ENCODE measurements at regions not wholly inside any gene's neighbourhood (a gene's known extent, or its start where the extent isn't known, plus 50 kb on each side); places are given as distances from the start of the nearest gene placed in this dataset.

DNA sequence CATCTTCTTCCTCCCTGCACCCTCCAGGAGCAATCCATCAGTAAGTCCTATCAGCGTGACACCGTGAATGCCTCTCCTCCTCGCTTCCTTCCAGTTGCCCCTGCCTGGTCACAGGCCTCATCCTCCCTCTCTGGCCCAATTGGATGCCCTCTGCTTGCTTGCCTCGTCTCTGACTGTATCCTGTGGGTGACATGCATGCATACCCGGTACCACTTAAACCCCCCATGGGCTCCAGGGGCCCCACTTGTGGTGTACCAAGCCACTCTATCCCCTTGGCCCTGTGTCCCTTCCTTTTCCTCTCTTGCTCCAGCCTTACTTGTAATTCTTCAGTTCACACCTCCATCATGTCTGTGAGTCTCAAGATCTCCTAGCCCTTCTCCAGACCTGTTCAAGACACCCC lies 106.0 kb upstream of the RTL1 start:
- no peak for DNase-seq (ENCODE audit: low spot score)
- Histone ChIP-seq H3K79me2 (replicated peaks; ENCODE audit: insufficient read depth) (no peaks in the 10 kb centered on the region), H3K4me1 (ENCODE audit: insufficient read depth) (no peaks in the 10 kb centered on the region; the same call in 1 of the 2 replicates), H3K36me3 (ENCODE audit: insufficient read depth) (no peaks in the 10 kb centered on the region), H3K4me2 (no peak overlapping the region), H2AFZ (no peak overlapping the region), H4K20me1 (replicated peaks; ENCODE audit: insufficient read depth) (no peaks in the 10 kb centered on the region), H3K27ac (ENCODE audit: low read depth) (no peak overlapping the region), H3K4me3 (no peak overlapping the region), H3K27me3 (ENCODE audit: insufficient read depth) (no peaks in the 10 kb centered on the region), H3K9me2 (ENCODE audit: insufficient read depth) (0 out of 2 replicates have a peak, but pooled peaks cover 4% of the 10 kb centered on the region), H3F3A (replicated peaks; ENCODE audit: low read depth) (no peaks in the 10 kb centered on the region)
- H3K9me3 Mint-ChIP-seq, result peaks cover 7% of the 10 kb centered on the region; the same call in 1 of the 3 replicates
- H3K4me1 Mint-ChIP-seq, result peaks cover 8% of the 10 kb centered on the region; the same call in 2 of the 3 replicates
- peaks cover 4% of the 10 kb centered on the region; the same call in 2 of the 3 replicates for H3K36me3 Mint-ChIP-seq (ENCODE audit: low read depth)
- H3K4me3 Mint-ChIP-seq, result no peak overlapping the region
- TF ChIP-seq POLR2AphosphoS5 (IDR thresholded peaks at IDR 0.05; ENCODE audit: low read depth) (no peak), ZNF331 (CRISPR knock-in tag; IDR thresholded peaks at IDR 0.05; ENCODE audit: low read depth) (no peak), EZH2 (IDR thresholded peaks at IDR 0.05; ENCODE audit: low read depth, unreplicated experiment) (no peak), NANOG (IDR thresholded peaks at IDR 0.05; ENCODE audit: borderline replicate concordance) (no peak), CREB1 (CRISPR knock-in tag; IDR thresholded peaks at IDR 0.05; ENCODE audit: low read depth) (no peak), EZH2phosphoT487 (IDR thresholded peaks at IDR 0.05; ENCODE audit: unreplicated experiment) (no peak), STAT1 (IDR thresholded peaks at IDR 0.05; ENCODE audit: unreplicated experiment) (no peak), ZNF114 (CRISPR knock-in tag; IDR thresholded peaks at IDR 0.05) (no peak), JUNB (IDR thresholded peaks at IDR 0.05; ENCODE audit: unreplicated experiment) (no peak)
- TF ChIP-seq, protein P1, sequence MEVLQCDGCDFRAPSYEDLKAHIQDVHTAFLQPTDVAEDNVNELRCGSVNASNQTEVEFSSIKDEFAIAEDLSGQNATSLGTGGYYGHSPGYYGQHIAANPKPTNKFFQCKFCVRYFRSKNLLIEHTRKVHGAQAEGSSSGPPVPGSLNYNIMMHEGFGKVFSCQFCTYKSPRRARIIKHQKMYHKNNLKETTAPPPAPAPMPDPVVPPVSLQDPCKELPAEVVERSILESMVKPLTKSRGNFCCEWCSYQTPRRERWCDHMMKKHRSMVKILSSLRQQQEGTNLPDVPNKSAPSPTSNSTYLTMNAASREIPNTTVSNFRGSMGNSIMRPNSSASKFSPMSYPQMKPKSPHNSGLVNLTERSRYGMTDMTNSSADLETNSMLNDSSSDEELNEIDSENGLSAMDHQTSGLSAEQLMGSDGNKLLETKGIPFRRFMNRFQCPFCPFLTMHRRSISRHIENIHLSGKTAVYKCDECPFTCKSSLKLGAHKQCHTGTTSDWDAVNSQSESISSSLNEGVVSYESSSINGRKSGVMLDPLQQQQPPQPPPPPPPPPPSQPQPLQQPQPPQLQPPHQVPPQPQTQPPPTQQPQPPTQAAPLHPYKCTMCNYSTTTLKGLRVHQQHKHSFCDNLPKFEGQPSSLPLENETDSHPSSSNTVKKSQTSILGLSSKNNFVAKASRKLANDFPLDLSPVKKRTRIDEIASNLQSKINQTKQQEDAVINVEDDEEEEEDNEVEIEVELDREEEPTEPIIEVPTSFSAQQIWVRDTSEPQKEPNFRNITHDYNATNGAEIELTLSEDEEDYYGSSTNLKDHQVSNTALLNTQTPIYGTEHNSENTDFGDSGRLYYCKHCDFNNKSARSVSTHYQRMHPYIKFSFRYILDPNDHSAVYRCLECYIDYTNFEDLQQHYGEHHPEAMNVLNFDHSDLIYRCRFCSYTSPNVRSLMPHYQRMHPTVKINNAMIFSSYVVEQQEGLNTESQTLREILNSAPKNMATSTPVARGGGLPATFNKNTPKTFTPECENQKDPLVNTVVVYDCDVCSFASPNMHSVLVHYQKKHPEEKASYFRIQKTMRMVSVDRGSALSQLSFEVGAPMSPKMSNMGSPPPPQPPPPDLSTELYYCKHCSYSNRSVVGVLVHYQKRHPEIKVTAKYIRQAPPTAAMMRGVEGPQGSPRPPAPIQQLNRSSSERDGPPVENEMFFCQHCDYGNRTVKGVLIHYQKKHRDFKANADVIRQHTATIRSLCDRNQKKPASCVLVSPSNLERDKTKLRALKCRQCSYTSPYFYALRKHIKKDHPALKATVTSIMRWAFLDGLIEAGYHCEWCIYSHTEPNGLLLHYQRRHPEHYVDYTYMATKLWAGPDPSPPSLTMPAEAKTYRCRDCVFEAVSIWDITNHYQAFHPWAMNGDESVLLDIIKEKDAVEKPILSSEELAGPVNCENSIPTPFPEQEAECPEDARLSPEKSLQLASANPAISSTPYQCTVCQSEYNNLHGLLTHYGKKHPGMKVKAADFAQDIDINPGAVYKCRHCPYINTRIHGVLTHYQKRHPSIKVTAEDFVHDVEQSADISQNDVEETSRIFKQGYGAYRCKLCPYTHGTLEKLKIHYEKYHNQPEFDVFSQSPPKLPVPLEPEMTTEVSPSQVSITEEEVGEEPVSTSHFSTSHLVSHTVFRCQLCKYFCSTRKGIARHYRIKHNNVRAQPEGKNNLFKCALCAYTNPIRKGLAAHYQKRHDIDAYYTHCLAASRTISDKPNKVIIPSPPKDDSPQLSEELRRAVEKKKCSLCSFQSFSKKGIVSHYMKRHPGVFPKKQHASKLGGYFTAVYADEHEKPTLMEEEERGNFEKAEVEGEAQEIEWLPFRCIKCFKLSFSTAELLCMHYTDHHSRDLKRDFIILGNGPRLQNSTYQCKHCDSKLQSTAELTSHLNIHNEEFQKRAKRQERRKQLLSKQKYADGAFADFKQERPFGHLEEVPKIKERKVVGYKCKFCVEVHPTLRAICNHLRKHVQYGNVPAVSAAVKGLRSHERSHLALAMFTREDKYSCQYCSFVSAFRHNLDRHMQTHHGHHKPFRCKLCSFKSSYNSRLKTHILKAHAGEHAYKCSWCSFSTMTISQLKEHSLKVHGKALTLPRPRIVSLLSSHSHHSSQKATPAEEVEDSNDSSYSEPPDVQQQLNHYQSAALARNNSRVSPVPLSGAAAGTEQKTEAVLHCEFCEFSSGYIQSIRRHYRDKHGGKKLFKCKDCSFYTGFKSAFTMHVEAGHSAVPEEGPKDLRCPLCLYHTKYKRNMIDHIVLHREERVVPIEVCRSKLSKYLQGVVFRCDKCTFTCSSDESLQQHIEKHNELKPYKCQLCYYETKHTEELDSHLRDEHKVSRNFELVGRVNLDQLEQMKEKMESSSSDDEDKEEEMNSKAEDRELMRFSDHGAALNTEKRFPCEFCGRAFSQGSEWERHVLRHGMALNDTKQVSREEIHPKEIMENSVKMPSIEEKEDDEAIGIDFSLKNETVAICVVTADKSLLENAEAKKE (CRISPR knock-in tag; IDR thresholded peaks at IDR 0.05), result no peak
- TF ChIP-seq, protein P2, sequence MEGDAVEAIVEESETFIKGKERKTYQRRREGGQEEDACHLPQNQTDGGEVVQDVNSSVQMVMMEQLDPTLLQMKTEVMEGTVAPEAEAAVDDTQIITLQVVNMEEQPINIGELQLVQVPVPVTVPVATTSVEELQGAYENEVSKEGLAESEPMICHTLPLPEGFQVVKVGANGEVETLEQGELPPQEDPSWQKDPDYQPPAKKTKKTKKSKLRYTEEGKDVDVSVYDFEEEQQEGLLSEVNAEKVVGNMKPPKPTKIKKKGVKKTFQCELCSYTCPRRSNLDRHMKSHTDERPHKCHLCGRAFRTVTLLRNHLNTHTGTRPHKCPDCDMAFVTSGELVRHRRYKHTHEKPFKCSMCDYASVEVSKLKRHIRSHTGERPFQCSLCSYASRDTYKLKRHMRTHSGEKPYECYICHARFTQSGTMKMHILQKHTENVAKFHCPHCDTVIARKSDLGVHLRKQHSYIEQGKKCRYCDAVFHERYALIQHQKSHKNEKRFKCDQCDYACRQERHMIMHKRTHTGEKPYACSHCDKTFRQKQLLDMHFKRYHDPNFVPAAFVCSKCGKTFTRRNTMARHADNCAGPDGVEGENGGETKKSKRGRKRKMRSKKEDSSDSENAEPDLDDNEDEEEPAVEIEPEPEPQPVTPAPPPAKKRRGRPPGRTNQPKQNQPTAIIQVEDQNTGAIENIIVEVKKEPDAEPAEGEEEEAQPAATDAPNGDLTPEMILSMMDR (conservative IDR thresholded peaks at IDR 0.05; ENCODE audit: low read depth in 2 of 2), result no peak
- TF ChIP-seq, protein P3, sequence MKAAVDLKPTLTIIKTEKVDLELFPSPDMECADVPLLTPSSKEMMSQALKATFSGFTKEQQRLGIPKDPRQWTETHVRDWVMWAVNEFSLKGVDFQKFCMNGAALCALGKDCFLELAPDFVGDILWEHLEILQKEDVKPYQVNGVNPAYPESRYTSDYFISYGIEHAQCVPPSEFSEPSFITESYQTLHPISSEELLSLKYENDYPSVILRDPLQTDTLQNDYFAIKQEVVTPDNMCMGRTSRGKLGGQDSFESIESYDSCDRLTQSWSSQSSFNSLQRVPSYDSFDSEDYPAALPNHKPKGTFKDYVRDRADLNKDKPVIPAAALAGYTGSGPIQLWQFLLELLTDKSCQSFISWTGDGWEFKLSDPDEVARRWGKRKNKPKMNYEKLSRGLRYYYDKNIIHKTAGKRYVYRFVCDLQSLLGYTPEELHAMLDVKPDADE (IDR thresholded peaks at IDR 0.05), result no peak
- TF ChIP-seq, protein P4, sequence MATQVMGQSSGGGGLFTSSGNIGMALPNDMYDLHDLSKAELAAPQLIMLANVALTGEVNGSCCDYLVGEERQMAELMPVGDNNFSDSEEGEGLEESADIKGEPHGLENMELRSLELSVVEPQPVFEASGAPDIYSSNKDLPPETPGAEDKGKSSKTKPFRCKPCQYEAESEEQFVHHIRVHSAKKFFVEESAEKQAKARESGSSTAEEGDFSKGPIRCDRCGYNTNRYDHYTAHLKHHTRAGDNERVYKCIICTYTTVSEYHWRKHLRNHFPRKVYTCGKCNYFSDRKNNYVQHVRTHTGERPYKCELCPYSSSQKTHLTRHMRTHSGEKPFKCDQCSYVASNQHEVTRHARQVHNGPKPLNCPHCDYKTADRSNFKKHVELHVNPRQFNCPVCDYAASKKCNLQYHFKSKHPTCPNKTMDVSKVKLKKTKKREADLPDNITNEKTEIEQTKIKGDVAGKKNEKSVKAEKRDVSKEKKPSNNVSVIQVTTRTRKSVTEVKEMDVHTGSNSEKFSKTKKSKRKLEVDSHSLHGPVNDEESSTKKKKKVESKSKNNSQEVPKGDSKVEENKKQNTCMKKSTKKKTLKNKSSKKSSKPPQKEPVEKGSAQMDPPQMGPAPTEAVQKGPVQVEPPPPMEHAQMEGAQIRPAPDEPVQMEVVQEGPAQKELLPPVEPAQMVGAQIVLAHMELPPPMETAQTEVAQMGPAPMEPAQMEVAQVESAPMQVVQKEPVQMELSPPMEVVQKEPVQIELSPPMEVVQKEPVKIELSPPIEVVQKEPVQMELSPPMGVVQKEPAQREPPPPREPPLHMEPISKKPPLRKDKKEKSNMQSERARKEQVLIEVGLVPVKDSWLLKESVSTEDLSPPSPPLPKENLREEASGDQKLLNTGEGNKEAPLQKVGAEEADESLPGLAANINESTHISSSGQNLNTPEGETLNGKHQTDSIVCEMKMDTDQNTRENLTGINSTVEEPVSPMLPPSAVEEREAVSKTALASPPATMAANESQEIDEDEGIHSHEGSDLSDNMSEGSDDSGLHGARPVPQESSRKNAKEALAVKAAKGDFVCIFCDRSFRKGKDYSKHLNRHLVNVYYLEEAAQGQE (IDR thresholded peaks at IDR 0.05; ENCODE audit: unreplicated experiment), result no peak
- no peak overlapping the region for H3K27ac Mint-ChIP-seq
- ATAC-seq, result no peak
- H3K27me3 Mint-ChIP-seq (ENCODE audit: insufficient read depth, low read depth, poor library complexity), result peaks cover 4% of the 10 kb centered on the region
